Gastroesophageal sphincter (tissue), 3 donors: ENCODE measurements at regions not wholly inside any gene's neighbourhood (a gene's known extent, or its start where the extent isn't known, plus 50 kb on each side); places are given as distances from the start of the nearest gene placed in this dataset.

ENCODE experiments used
- EP300 ChIP-seq: sonication (generic); formaldehyde crosslinking; IDR thresholded peaks from one replicate; pipeline ENCODE4 v1.6.1; 2017; ENCODE audit warnings: antibody characterized with exemption, mild to moderate bottlenecking
- POLR2A ChIP-seq, 2 donors: fragments of 450-650 bp; IDR thresholded peaks; one replicate each; pipeline ENCODE4 v1.6.1; 2017; ENCODE audit warnings: antibody characterized with exemption in 2 of 2, mild to moderate bottlenecking in 2 of 2, moderate library complexity in 1 of 2
- POLR2AphosphoS5 ChIP-seq: sonication (generic); formaldehyde crosslinking; IDR thresholded peaks from one replicate; pipeline ENCODE4 v1.6.1; 2017; ENCODE audit warnings: antibody characterized with exemption
- TF ChIP-seq, protein P1 (sequence below), 4 experiments: fragments of 200-600 bp in 2 of 4; fragments of 450-650 bp in 2 of 4; sonication (generic) in 1 of 4; IDR thresholded peaks; one replicate each; pipeline ENCODE4 v1.5.1; 2017 to 2019; ENCODE audit warnings: antibody characterized with exemption in 4 of 4, mild to moderate bottlenecking in 2 of 4, moderate library complexity in 2 of 4

DNA sequence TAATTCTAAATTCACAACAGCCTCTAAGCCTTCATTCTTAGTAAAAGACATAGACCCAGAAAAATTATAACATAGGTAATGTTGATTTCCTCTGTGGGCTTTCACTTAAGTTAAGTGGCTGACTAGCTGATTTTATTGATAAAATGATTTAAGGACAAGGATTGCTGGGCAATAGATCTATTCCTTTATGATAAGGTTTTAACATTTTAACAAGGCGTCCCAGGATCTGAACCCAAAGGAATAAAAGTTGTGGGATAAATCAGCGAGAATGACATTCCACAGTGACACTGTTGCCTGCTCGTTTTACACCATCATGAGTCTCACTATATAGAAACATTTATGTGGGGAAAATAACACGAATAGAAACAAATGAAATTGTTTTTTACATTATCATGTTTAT lies 1151.0 kb downstream of the ZPLD1 start:
- TF ChIP-seq, protein P1, sequence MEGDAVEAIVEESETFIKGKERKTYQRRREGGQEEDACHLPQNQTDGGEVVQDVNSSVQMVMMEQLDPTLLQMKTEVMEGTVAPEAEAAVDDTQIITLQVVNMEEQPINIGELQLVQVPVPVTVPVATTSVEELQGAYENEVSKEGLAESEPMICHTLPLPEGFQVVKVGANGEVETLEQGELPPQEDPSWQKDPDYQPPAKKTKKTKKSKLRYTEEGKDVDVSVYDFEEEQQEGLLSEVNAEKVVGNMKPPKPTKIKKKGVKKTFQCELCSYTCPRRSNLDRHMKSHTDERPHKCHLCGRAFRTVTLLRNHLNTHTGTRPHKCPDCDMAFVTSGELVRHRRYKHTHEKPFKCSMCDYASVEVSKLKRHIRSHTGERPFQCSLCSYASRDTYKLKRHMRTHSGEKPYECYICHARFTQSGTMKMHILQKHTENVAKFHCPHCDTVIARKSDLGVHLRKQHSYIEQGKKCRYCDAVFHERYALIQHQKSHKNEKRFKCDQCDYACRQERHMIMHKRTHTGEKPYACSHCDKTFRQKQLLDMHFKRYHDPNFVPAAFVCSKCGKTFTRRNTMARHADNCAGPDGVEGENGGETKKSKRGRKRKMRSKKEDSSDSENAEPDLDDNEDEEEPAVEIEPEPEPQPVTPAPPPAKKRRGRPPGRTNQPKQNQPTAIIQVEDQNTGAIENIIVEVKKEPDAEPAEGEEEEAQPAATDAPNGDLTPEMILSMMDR (IDR thresholded peaks at IDR 0.05): no peak
- TF ChIP-seq POLR2A (IDR thresholded peaks at IDR 0.05) (no peak), EP300 (no peak), POLR2AphosphoS5 (no peak)
